ENCODE measurements at regions not wholly inside any gene's neighbourhood (a gene's known extent, or its start where the extent isn't known, plus 50 kb on each side); places are given as distances from the start of the nearest gene placed in this dataset.

DNA sequence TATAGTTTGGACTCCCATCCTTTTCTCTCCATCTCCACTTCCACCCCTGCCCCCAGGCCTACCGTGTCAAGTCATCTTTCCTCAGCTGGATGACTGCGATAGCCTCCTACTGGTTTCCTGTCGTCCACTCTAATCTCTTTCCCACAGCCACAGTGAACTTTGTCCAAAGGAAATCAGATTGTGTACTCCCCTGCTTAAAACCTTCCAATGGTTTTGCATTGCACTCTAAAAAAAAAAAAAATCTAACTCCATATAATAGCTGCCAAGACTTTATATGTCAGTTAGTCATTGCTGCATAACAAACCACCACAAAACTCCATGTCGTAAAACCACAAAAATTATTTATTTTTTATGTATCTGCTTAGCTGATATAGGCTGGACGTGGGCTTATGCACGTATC lies 160.2 kb upstream of the CCDC68 start:
- TF ChIP-seq, protein P1, sequence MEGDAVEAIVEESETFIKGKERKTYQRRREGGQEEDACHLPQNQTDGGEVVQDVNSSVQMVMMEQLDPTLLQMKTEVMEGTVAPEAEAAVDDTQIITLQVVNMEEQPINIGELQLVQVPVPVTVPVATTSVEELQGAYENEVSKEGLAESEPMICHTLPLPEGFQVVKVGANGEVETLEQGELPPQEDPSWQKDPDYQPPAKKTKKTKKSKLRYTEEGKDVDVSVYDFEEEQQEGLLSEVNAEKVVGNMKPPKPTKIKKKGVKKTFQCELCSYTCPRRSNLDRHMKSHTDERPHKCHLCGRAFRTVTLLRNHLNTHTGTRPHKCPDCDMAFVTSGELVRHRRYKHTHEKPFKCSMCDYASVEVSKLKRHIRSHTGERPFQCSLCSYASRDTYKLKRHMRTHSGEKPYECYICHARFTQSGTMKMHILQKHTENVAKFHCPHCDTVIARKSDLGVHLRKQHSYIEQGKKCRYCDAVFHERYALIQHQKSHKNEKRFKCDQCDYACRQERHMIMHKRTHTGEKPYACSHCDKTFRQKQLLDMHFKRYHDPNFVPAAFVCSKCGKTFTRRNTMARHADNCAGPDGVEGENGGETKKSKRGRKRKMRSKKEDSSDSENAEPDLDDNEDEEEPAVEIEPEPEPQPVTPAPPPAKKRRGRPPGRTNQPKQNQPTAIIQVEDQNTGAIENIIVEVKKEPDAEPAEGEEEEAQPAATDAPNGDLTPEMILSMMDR (IDR thresholded peaks at IDR 0.05): no peak
- TF ChIP-seq POLR2A (IDR thresholded peaks at IDR 0.05): no peak

Data from Peyer's patch (tissue), 4 donors.